ENCODE measurements at regions not wholly inside any gene's neighbourhood (a gene's known extent, or its start where the extent isn't known, plus 50 kb on each side); places are given as distances from the start of the nearest gene placed in this dataset.

DNA sequence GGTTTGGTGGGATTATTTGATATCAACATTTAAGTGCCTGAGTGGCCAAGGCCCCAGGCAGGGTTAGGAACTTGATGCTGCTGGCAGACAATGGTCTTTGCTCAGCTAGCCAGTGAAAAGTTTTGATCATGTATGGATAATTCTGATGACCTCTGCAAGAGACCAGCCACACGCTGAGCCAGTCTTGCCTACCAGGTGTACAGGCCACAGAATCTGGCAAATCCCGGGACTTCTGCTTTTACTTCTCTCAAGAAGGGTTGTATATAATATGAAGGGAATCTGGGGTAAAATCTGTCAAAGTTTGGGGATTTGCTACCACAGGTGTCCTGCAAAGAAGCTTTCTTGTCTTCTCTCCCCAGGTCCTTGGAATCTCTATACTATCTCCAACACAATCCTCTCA is 331.4 kb upstream of the GOLIM4 start:
- no peak for DNase-seq

- no peak for DNase-seq
Observed at GRCh38 chr3:168425936-168426595, 330.3 kb upstream of the GOLIM4 start.

- no peak for DNase-seq
Observed at GRCh38 chr3:168424059-168424734, 328.5 kb upstream of the GOLIM4 start.

GRCh38 chr3:168422843-168423242 is 327.1 kb upstream of the GOLIM4 start:
- DNase-seq = no peak

GRCh38 chr3:168419091-168419490 is 323.4 kb upstream of the GOLIM4 start:
- no peak for DNase-seq

- DNase-seq = no peak
Observed at GRCh38 chr3:168417016-168417415, 321.3 kb upstream of the GOLIM4 start.

GRCh38 chr3:168416446-168416845 is 320.7 kb upstream of the GOLIM4 start:
- no peak for DNase-seq

DNA sequence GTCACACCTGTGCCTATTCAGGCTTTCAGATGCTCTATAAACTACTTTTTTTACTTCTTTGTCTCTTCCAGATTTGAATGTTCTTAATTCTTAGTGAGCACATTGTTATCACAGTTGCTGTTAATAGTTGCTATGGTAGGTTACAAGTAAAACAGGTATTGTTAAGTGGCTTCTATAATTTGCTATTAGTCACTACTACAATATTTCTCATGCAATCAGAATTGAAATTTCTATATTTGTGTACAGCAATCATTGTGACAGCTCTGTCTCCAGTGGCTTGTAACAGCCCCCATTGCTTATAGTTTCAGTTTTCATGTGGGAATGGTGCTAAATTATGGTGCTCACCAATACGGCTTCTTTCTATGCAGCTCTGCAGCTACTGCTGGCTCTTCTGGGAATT is 318.4 kb upstream of the GOLIM4 start:
- DNase-seq = no peak

DNA sequence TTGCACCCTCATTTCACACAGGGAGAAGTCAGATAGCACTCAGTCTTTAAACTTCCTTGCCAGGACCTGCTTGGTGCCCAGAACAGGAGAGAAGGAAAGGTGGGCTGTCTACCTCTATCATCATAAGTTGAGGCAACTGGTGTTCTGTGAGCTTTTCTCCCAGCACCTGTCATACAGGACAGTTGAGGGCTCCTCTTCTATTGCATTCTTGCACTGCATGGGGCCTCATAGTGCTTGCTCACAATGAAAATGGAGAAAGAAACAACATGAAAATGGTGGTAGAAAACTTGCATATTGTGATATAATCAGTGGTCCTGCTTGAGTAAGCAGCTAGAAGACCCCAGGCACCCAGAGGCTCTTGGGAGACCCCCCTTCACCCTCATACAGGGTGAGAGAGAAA is 311.7 kb upstream of the GOLIM4 start:
- DNase-seq = no peak

GRCh38 chr3:168405288-168405687 is 309.6 kb upstream of the GOLIM4 start:
- no peak for DNase-seq

GRCh38 chr3:168398371-168399025 is 302.8 kb upstream of the GOLIM4 start:
- no peak for DNase-seq

GRCh38 chr3:168396861-168397260 is 301.1 kb upstream of the GOLIM4 start:
- no peak for DNase-seq

DNA sequence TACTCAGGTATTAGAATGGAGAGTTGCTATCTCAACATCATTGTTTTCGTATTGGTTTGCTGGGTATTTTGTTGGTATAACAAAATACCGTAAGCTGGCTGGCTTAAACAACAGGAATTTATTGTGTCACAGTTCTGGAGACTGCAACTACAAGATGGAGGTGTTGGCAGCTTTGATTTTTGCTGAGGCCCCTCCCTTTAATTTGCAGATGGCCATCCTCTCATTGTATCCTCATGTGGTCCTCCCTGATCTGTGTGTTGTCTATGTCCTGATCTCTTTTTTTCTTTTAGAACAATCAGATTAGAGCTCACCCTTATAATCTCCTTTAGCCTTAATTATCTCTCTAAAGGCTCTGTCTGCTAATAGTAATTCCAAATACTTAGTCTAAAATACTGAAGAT is 299.8 kb upstream of the GOLIM4 start:
- DNase-seq = no peak

GRCh38 chr3:168394439-168394838 is 298.7 kb upstream of the GOLIM4 start:
- DNase-seq = no peak

DNA sequence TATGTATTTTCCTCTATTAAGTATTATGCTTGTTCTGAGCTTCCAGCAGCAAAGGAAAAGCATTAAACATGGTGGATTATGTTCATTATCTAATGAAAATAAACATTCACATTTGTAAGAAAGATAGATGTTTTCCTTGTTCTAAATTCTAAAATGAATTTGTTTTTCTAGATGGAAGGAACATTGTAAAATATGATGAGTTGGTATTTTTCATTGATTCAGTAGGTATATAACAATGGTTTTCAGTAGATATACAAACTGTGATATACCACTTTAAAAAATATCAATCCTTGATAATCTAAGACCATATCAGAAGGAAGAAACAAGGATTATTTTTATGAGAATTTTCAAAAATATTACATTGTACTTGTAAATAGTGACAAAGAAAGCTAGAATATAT is 290.6 kb upstream of the GOLIM4 start:
- DNase-seq = no peak

DNA sequence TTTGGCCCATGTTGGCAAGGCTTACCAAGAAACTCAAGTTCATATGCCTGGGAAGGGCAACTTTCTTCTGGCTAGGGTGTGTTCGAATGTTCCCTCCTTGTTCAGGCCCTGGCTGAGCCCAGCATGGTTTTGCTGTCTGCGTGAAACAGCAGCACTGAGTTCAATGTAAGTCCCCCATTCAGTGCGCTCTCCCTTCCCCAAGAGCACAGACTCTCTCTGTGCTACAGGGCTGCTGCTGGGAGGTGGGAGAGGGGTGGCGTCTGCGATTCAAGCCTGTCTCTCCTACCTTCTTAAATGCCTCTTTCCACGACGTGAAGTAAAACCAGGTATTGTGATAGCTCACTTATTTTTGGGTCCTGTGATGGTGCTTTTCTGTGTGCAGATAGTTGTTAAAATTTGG is 289.3 kb upstream of the GOLIM4 start:
- no peak for DNase-seq

DNA sequence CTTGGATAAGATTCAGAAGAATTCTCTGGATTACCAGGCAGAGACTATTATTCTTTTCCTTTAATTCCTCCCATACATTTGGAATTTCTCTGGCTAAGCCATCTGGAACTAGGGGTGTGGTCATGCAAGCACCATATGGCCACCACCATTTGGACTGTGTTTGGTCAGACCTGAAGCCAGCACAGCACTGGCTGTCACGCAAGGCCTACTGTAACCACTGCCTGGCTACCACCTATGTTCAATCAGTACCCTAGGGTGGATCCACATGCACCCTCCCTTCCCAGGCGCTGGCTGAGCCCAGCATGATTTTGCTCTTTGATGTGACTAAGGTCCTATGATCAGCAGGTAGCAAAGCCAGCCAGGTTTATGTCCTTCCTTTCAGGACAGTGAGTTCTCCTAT is 287.8 kb upstream of the GOLIM4 start:
- no peak for DNase-seq

GRCh38 chr3:168371846-168372245 is 276.1 kb upstream of the GOLIM4 start:
- no peak for DNase-seq

GRCh38 chr3:168364967-168365366 is 269.2 kb upstream of the GOLIM4 start:
- DNase-seq = no peak

DNA sequence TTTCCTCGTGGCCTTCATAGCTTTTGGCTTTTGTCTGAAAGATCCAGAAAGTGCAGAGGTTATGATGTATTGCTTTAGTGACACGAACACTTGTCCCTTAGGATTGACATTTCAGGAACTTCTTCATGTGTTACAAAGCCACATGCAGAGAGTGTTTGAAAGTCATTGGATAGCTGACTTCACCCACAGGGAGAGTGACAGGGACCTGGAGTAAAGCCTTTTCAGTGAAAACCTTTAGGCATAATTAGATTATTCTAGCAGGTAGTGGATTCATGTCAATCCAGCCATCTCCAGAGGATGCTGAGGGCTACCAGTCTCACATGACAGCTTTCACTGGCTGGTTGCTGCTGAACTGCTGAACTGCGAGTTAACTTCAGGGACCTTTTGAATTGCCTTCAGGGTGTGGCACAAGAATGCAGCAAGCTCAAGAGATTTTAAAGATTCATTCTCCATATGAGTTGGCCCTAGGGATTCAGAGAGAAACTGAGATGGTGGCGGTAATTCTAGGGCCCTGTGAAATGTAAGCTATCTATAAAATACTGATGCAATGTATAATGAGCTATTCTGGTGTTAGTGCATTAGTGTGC is 267.0 kb upstream of the GOLIM4 start:
- no peak for DNase-seq

- no peak for DNase-seq
Observed at GRCh38 chr3:168362156-168362555, 266.4 kb upstream of the GOLIM4 start.

- DNase-seq = no peak
Observed at GRCh38 chr3:168360993-168361392, 265.3 kb upstream of the GOLIM4 start.

- no peak for DNase-seq
Observed at GRCh38 chr3:168342946-168343850, 247.5 kb upstream of the GOLIM4 start.
